K562 (cell line): ENCODE measurements at regions not wholly inside any gene's neighbourhood (a gene's known extent, or its start where the extent isn't known, plus 50 kb on each side); places are given as distances from the start of the nearest gene placed in this dataset.

Source experiments
- BCOR ChIP-seq: fragments of 450-650 bp; IDR thresholded peaks from 2 replicates; pipeline ENCODE4 v1.6.1; 2016
- CTBP1 ChIP-seq: fragments of 450-650 bp; IDR thresholded peaks from 2 replicates; pipeline ENCODE4 v1.6.1; 2016; ENCODE audit warnings: borderline replicate concordance
- EP300 ChIP-seq: IDR thresholded peaks from 2 replicates; pipeline ENCODE4 v1.6.1; 2012; ENCODE audit warnings: low read length, improper control_type of control experiment
- ETV6 ChIP-seq, 3 experiments: fragments of 150-350 bp in 1 of 3; sonication (generic) in 1 of 3; formaldehyde crosslinking in 1 of 3; IDR thresholded peaks; 2 replicates each; pipeline versions ENCODE4 v1.6.1 to v1.8.0; 2014 to 2022; ENCODE audit warnings: borderline replicate concordance in 2 of 3, low read depth in 2 of 3, antibody characterized with exemption in 1 of 3, low read length in 1 of 3, mild to moderate bottlenecking in 1 of 3, missing genetic modification reagents in 1 of 3
- GABPB1 ChIP-seq: sonication (generic); formaldehyde crosslinking; IDR thresholded peaks from 2 replicates; pipeline ENCODE4 v1.8.0; 2022; ENCODE audit warnings: mild to moderate bottlenecking, missing genetic modification reagents
- HDAC2 ChIP-seq: fragments of 450-650 bp; IDR thresholded peaks from 2 replicates; pipeline ENCODE4 v1.6.1; 2016; ENCODE audit warnings: mild to moderate bottlenecking
- HDAC8 ChIP-seq: fragments of 450-650 bp; IDR thresholded peaks from 2 replicates; pipeline ENCODE4 v1.6.1; 2016; ENCODE audit warnings: mild to moderate bottlenecking, missing genetic modification characterization, moderate library complexity, missing compliant biosample characterization
- IFI16 ChIP-seq: fragments of 250-450 bp; sonication (Bioruptor Pico); IDR thresholded peaks from 2 replicates; pipeline ENCODE4 v2.1.2; 2022; ENCODE audit warnings: mild to moderate bottlenecking, inconsistent platforms
- JUND ChIP-seq, 2 experiments: IDR thresholded peaks; 2 replicates in 1 of 2; 3 replicates in 1 of 2; pipeline ENCODE4 v1.6.1; 2011; ENCODE audit warnings: borderline replicate concordance in 2 of 2, low read depth in 2 of 2, low read length in 2 of 2, improper control_type of control experiment in 1 of 2, missing biosample characterization in 1 of 2, missing genetic modification characterization in 1 of 2, missing genetic modification reagents in 1 of 2
- ZNF274 ChIP-seq: IDR thresholded peaks from 2 replicates; pipeline ENCODE4 v1.6.1; 2011; ENCODE audit warnings: low read depth, mild to moderate bottlenecking, low read length, moderate library complexity, borderline replicate concordance
- ZNF830 ChIP-seq: fragments of 250-450 bp; sonication (Bioruptor Pico); IDR thresholded peaks from 2 replicates; pipeline ENCODE4 v1.5.0; 2021; ENCODE audit warnings: mild to moderate bottlenecking
- TF ChIP-seq, protein P1 (sequence below): fragments of 250-450 bp; sonication (Bioruptor Pico); IDR thresholded peaks from 2 replicates; pipeline ENCODE4 v1.4.0; 2020
- TF ChIP-seq, protein P2 (sequence below), 3 experiments: IDR thresholded peaks in 2 of 3; conservative IDR thresholded peaks in 1 of 3; 2 replicates each; pipeline ENCODE4 v1.5.1; 2011 to 2012; ENCODE audit warnings: low read length in 3 of 3, mild to moderate bottlenecking in 3 of 3, control low read depth in 2 of 3, improper control_type of control experiment in 1 of 3, inconsistent platforms in 1 of 3, low read depth in 1 of 3, mixed read lengths in 1 of 3, moderate library complexity in 1 of 3; ENCODE audit not compliant: insufficient read depth in 2 of 3

DNA sequence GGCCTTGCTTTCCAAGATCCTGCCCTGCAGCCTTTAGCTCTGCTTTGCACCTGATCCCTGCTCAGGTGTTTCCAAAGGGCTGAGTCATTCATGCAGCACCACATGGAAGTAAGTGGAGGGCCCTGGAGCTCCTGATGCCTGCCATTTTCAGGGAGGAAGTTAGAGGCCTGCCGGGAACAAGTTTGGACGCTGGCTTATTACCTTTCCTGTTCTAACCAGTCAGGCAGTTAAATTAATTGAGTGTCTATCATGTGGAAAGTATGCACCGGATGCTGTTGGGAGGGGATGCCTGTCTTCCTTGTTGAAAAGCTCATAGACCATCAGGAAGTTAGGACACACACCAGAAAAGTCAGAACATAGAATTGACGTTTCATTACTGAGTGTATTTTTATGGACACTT, 73.7 kb upstream of the PLET1 start:
- no peak for TF ChIP-seq BCOR
- TF ChIP-seq EP300: no peak
- TF ChIP-seq IFI16 (CRISPR knock-in tag): no peak
- TF ChIP-seq CTBP1: no peak
- TF ChIP-seq ZNF830: no peak
- TF ChIP-seq, protein P1, sequence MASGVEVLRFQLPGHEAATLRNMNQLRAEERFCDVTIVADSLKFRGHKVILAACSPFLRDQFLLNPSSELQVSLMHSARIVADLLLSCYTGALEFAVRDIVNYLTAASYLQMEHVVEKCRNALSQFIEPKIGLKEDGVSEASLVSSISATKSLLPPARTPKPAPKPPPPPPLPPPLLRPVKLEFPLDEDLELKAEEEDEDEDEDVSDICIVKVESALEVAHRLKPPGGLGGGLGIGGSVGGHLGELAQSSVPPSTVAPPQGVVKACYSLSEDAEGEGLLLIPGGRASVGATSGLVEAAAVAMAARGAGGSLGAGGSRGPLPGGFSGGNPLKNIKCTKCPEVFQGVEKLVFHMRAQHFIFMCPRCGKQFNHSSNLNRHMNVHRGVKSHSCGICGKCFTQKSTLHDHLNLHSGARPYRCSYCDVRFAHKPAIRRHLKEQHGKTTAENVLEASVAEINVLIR (CRISPR knock-in tag): no peak
- TF ChIP-seq GABPB1 (CRISPR knock-in tag): no peak
- no peak for TF ChIP-seq HDAC8 (tag)
- no peak for TF ChIP-seq ZNF274
- no peak for TF ChIP-seq JUND (IDR thresholded peaks at IDR 0.05; ENCODE audit: borderline replicate concordance, low read depth, low read length)
- TF ChIP-seq JUND (tag; IDR thresholded peaks at IDR 0.05; ENCODE audit: borderline replicate concordance, low read depth, low read length): no peak
- TF ChIP-seq HDAC2: no peak
- TF ChIP-seq, protein P2, sequence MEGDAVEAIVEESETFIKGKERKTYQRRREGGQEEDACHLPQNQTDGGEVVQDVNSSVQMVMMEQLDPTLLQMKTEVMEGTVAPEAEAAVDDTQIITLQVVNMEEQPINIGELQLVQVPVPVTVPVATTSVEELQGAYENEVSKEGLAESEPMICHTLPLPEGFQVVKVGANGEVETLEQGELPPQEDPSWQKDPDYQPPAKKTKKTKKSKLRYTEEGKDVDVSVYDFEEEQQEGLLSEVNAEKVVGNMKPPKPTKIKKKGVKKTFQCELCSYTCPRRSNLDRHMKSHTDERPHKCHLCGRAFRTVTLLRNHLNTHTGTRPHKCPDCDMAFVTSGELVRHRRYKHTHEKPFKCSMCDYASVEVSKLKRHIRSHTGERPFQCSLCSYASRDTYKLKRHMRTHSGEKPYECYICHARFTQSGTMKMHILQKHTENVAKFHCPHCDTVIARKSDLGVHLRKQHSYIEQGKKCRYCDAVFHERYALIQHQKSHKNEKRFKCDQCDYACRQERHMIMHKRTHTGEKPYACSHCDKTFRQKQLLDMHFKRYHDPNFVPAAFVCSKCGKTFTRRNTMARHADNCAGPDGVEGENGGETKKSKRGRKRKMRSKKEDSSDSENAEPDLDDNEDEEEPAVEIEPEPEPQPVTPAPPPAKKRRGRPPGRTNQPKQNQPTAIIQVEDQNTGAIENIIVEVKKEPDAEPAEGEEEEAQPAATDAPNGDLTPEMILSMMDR (IDR thresholded peaks at IDR 0.05 in 2 of 3, conservative IDR thresholded peaks at IDR 0.05 in 1 of 3; ENCODE audit: insufficient read depth in 2 of 3, low read depth in 1 of 3, low read length in 3 of 3): no peak
- no peak for TF ChIP-seq ETV6 (IDR thresholded peaks at IDR 0.05; ENCODE audit: borderline replicate concordance in 1 of 2, low read depth in 2 of 2, low read length in 1 of 2)
- no peak for TF ChIP-seq ETV6 (CRISPR knock-in tag; IDR thresholded peaks at IDR 0.05; ENCODE audit: borderline replicate concordance)
